Body of pancreas (tissue), 4 donors: ENCODE measurements at regions not wholly inside any gene's neighbourhood (a gene's known extent, or its start where the extent isn't known, plus 50 kb on each side); places are given as distances from the start of the nearest gene placed in this dataset.
A peak's percentile ranks its signal among the peaks of the same experiment; 100 is the strongest.

Source experiments
- ATAC-seq: fragments of 150-250 bp; one replicate; pipeline ENCODE4 v1.9.1; 2016
- DNase-seq, 4 donors: peaks; one replicate each; pipeline ENCODE4 v3.0.0-alpha.2; 2019
- H3K27ac ChIP-seq, 4 donors: fragments of 200-600 bp; sonication (generic); 1 replicate in 3 of 4; 2 replicates in 1 of 4; pipeline versions ENCODE4 v1.5.1 to v1.6.1; 2016 to 2019; ENCODE audit warnings: mild to moderate bottlenecking in 1 of 4, mixed read lengths in 1 of 4, moderate library complexity in 1 of 4
- H3K27me3 ChIP-seq, 2 donors: fragments of 200-600 bp; sonication (generic); one replicate each; pipeline ENCODE4 v1.6.0; 2016; ENCODE audit warnings: mild to moderate bottlenecking in 1 of 2
- H3K36me3 ChIP-seq, 2 donors: fragments of 200-600 bp; sonication (generic); replicated peaks in 1 of 2; 2 replicates each; pipeline ENCODE4 v1.5.1; 2016; ENCODE audit warnings: low read depth in 2 of 2; ENCODE audit not compliant: insufficient read depth in 1 of 2
- H3K4me1 ChIP-seq: fragments of 200-600 bp; sonication (generic); one replicate; pipeline ENCODE4 v1.6.0; 2016
- H3K4me3 ChIP-seq, 2 donors: fragments of 200-600 bp; sonication (generic); 1 replicate in 1 of 2; 2 replicates in 1 of 2; pipeline ENCODE4 v1.5.1; 2016 to 2019
- H3K9me3 ChIP-seq, 3 donors: fragments of 200-600 bp; sonication (generic); 1 replicate in 2 of 3; 2 replicates in 1 of 3; pipeline ENCODE4 v1.5.1; 2016
- CTCF ChIP-seq, 7 experiments: fragments of 450-650 bp in 4 of 7; fragments of 200-600 bp in 3 of 7; sonication (generic) in 3 of 7; IDR thresholded peaks; one replicate each; pipeline ENCODE4 v1.5.1; 2016 to 2019; ENCODE audit warnings: antibody characterized with exemption in 7 of 7
- POLR2A ChIP-seq, 3 donors: fragments of 450-650 bp; IDR thresholded peaks; one replicate each; pipeline ENCODE4 v1.6.1; 2016; ENCODE audit warnings: antibody characterized with exemption in 3 of 3, mild to moderate bottlenecking in 2 of 3
- WGBS, 2 donors: methylation state at CpG; one replicate each; pipeline ENCODE4 v1.1.5; 2017; 5-methylcytosine and 5-hydroxymethylcytosine counted together
- intact Hi-C: fragments of 100-400 bp; cut with DNase I; formaldehyde crosslinking; loops from one replicate; pipeline ENCODE4 v1.15.1; 2023

DNA sequence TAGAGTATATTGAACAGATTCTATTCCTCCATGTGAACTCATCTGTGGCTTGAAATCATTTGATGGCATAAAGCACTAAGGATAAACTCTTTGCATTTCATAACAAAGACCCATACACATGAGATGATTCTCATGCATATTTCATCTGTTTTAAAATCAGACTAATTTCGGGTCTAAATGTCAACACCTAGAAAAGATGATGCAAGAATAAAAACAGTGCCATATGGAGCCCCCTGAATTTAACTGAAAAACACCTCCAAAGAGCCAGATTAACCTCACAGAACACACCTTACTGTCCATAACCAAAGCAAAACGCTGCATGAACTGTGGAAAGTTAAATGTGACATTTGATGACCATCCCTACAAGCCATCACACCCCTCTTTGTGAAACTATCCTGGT is 59.7 kb downstream of the ELAPOR2 start:
- no peak for TF ChIP-seq CTCF (IDR thresholded peaks at IDR 0.05)
- TF ChIP-seq POLR2A (IDR thresholded peaks at IDR 0.05): no peak
- DNase-seq: no peak
- WGBS, 2 donors: 46 to 53% methylated on average over 2 of the region's 2 CpGs
- no peaks in the 10 kb centered on the region for H3K27me3 ChIP-seq
- no peak overlapping the region for H3K27ac ChIP-seq
- H3K36me3 ChIP-seq: no peaks in the 10 kb centered on the region
- H3K4me1 ChIP-seq: peaks cover 8% of the 10 kb centered on the region
- ATAC-seq: no peak
- intact Hi-C loops: no loop called here
- H3K9me3 ChIP-seq: no peaks in the 10 kb centered on the region
- no peak overlapping the region for H3K4me3 ChIP-seq

DNA sequence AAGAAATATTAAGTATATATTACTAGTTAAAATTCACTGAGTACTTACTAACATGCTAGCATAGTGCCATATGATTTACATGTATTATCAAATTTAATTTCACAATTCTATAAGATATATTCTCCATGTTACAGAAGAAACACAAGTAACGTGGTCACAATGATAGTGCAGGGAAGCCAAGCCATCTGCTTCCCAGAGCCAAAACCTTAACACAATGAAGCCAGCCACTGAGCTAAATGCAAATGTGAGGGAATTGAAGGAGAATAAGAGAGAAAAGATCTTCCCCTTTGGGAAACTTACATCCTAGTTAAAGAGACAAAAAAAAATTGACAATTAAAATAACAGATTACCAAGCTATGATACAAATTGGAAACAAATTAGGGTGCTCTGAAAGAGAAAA is 63.6 kb downstream of the ELAPOR2 start:
- 58 to 76% methylated on average over 1 of the region's 1 CpG for WGBS, 2 donors
- no peaks in the 10 kb centered on the region for H3K27me3 ChIP-seq
- no peak overlapping the region for H3K4me3 ChIP-seq
- DNase-seq (no peak), ATAC-seq (no peak)
- TF ChIP-seq POLR2A (IDR thresholded peaks at IDR 0.05): no peak
- TF ChIP-seq CTCF (IDR thresholded peaks at IDR 0.05): no peak
- intact Hi-C loops: no loop called here
- peaks cover 5% of the 10 kb centered on the region for H3K4me1 ChIP-seq
- H3K36me3 ChIP-seq: no peaks in the 10 kb centered on the region
- no peak overlapping the region for H3K27ac ChIP-seq
- no peaks in the 10 kb centered on the region for H3K9me3 ChIP-seq

DNA sequence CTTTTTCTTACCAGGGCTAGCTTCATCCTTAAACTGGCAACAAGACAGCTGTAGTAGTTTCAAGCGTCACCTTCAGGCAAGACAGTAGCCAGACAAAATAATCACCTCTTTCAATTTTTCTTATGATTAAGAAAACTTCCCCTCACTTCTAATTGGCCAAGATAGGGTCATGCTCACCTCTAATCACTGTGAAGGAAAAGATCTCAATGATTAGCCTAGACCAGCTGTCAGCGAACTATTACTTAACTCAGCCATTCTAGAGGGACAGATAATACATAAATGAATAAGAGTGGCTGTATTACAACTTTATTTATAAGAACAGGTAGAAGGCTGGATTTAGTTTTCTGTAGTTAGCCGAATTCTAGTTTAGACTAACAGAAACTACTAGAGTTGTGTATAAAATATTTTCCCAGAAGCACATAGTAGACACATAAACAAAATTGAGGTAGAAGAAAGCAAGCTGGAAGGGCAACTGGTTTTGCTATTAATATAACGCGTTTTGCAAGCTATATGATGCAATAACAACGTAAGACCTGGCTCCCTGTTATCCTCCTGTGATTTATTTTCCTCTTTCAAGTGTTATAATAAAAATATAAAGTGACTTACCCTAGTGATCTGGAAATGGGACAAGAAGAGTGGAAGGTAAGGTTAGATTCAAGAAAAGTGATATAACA is 64.3 kb downstream of the ELAPOR2 start:
- ATAC-seq (no peak), DNase-seq (no peak)
- H3K9me3 ChIP-seq: no peaks in the 10 kb centered on the region
- no peaks in the 10 kb centered on the region for H3K36me3 ChIP-seq
- no peak overlapping the region for H3K27ac ChIP-seq
- no peak for TF ChIP-seq POLR2A (IDR thresholded peaks at IDR 0.05)
- TF ChIP-seq CTCF (IDR thresholded peaks at IDR 0.05): no peak
- intact Hi-C loops: no loop called here
- H3K4me3 ChIP-seq: no peak overlapping the region
- H3K4me1 ChIP-seq: peaks cover 5% of the 10 kb centered on the region
- H3K27me3 ChIP-seq: no peaks in the 10 kb centered on the region
- WGBS, 2 donors: 65 to 70% methylated on average over 6 of the region's 6 CpGs

DNA sequence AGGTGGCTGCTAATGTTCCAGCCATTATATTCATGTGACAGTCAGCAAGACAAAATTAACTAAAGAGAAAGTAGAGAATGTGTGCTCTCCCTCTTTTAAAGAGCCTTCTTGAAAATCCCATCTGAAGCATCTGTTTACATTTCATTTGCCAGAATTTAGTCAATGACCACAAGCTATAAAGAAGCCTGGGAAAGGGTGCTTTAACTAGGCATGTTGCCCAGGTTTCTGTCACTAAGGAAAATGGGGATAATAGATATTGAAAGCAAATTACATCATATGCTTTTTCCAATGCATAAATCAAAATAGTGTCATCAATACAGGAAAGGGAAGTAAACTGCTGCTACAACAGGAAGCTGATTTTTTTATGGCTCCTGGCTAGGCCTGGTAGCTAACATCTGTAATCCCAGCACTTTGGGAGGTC is 67.7 kb downstream of the ELAPOR2 start:
- Histone ChIP-seq H3K4me1 (peaks cover 5% of the 10 kb centered on the region), H3K27me3 (no peaks in the 10 kb centered on the region), H3K9me3 (no peaks in the 10 kb centered on the region), H3K4me3 (no peak overlapping the region), H3K27ac (peak overlapping the region in 3 of 4 donors; percentile 26 to 48 (median 37)), H3K36me3 (no peaks in the 10 kb centered on the region)
- ATAC-seq: peak; percentile 45
- intact Hi-C loops: no loop called here
- no peak for DNase-seq
- TF ChIP-seq CTCF (IDR thresholded peaks at IDR 0.05) (no peak), POLR2A (IDR thresholded peaks at IDR 0.05) (no peak)

- peak overlapping the region in 3 of 4 donors; percentile 26 to 48 (median 37) for H3K27ac ChIP-seq
- H3K27me3 ChIP-seq: no peaks in the 10 kb centered on the region
- peaks cover 5% of the 10 kb centered on the region for H3K4me1 ChIP-seq
- peak; percentile 21 for ATAC-seq
- no peak for TF ChIP-seq POLR2A (IDR thresholded peaks at IDR 0.05)
- no peak for TF ChIP-seq CTCF (IDR thresholded peaks at IDR 0.05)
- H3K4me3 ChIP-seq: no peak overlapping the region
- intact Hi-C loops: no loop called here
- no peak for DNase-seq
- H3K36me3 ChIP-seq: no peaks in the 10 kb centered on the region
- H3K9me3 ChIP-seq: no peaks in the 10 kb centered on the region
Measured at GRCh38 chr7:86991093-86991769, 68.2 kb downstream of the ELAPOR2 start.
